ENCODE measurements at regions not wholly inside any gene's neighbourhood (a gene's known extent, or its start where the extent isn't known, plus 50 kb on each side); places are given as distances from the start of the nearest gene placed in this dataset.

DNA sequence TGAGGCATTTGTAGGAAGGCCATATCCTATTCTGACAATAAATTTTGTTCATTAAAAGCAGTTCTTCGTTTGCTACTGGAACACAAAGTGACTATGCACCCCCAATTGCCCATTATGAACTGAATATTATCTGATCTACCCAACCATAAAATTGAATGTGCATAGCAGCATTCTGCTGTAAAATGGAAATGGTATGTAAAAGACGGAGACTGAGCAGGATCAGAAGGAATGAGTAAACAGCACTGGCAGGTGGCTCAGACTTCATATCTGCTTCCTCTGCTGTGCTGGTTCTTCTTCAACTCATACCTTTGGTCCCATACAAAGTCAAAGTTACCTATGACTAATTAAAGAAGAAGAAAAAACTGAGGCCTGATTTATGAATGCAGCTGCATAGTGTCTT is 339.5 kb downstream of the PLA2G4A start:
- no peaks in the 10 kb centered on the region for H3K27me3 ChIP-seq (ENCODE audit: insufficient read depth, low read depth, low read length)
- TF ChIP-seq MXI1 (conservative IDR thresholded peaks at IDR 0.05; ENCODE audit: poor library complexity, severe bottlenecking): no peak
- no peak for TF ChIP-seq EZH2 (IDR thresholded peaks at IDR 0.05; ENCODE audit: borderline replicate concordance, insufficient read depth, low read length, poor library complexity, severe bottlenecking)
- TF ChIP-seq SMC3 (conservative IDR thresholded peaks at IDR 0.05; ENCODE audit: poor library complexity): no peak
- TF ChIP-seq, protein P1, sequence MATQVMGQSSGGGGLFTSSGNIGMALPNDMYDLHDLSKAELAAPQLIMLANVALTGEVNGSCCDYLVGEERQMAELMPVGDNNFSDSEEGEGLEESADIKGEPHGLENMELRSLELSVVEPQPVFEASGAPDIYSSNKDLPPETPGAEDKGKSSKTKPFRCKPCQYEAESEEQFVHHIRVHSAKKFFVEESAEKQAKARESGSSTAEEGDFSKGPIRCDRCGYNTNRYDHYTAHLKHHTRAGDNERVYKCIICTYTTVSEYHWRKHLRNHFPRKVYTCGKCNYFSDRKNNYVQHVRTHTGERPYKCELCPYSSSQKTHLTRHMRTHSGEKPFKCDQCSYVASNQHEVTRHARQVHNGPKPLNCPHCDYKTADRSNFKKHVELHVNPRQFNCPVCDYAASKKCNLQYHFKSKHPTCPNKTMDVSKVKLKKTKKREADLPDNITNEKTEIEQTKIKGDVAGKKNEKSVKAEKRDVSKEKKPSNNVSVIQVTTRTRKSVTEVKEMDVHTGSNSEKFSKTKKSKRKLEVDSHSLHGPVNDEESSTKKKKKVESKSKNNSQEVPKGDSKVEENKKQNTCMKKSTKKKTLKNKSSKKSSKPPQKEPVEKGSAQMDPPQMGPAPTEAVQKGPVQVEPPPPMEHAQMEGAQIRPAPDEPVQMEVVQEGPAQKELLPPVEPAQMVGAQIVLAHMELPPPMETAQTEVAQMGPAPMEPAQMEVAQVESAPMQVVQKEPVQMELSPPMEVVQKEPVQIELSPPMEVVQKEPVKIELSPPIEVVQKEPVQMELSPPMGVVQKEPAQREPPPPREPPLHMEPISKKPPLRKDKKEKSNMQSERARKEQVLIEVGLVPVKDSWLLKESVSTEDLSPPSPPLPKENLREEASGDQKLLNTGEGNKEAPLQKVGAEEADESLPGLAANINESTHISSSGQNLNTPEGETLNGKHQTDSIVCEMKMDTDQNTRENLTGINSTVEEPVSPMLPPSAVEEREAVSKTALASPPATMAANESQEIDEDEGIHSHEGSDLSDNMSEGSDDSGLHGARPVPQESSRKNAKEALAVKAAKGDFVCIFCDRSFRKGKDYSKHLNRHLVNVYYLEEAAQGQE (IDR thresholded peaks at IDR 0.05; ENCODE audit: borderline replicate concordance): no peak
- TF ChIP-seq RAD21 (conservative IDR thresholded peaks at IDR 0.05): no peak
- no peak for TF ChIP-seq TAF1 (IDR thresholded peaks at IDR 0.05; ENCODE audit: low read depth)
- TF ChIP-seq POLR2AphosphoS5 (IDR thresholded peaks at IDR 0.05): no peak
- TF ChIP-seq, protein P2, sequence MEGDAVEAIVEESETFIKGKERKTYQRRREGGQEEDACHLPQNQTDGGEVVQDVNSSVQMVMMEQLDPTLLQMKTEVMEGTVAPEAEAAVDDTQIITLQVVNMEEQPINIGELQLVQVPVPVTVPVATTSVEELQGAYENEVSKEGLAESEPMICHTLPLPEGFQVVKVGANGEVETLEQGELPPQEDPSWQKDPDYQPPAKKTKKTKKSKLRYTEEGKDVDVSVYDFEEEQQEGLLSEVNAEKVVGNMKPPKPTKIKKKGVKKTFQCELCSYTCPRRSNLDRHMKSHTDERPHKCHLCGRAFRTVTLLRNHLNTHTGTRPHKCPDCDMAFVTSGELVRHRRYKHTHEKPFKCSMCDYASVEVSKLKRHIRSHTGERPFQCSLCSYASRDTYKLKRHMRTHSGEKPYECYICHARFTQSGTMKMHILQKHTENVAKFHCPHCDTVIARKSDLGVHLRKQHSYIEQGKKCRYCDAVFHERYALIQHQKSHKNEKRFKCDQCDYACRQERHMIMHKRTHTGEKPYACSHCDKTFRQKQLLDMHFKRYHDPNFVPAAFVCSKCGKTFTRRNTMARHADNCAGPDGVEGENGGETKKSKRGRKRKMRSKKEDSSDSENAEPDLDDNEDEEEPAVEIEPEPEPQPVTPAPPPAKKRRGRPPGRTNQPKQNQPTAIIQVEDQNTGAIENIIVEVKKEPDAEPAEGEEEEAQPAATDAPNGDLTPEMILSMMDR (IDR thresholded peaks at IDR 0.05; ENCODE audit: poor library complexity, severe bottlenecking): no peak
- no peak for TF ChIP-seq EP300 (conservative IDR thresholded peaks at IDR 0.05; ENCODE audit: poor library complexity, severe bottlenecking)
- no peak overlapping the region for H3K4me2 ChIP-seq (ENCODE audit: low read length)
- H3K27ac ChIP-seq (ENCODE audit: low read length): no peak overlapping the region
- no peaks in the 10 kb centered on the region for H3K79me2 ChIP-seq (replicated peaks; ENCODE audit: insufficient read depth, low read length)
- H4K20me1 ChIP-seq (ENCODE audit: insufficient read depth): no peaks in the 10 kb centered on the region
- H3K36me3 ChIP-seq (ENCODE audit: insufficient read depth, low read length): no peaks in the 10 kb centered on the region
- H3K4me3 ChIP-seq (ENCODE audit: low read length): no peak overlapping the region
- no peak overlapping the region for H2AFZ ChIP-seq (ENCODE audit: low read depth, low read length)
- H3K9me2 ChIP-seq (ENCODE audit: insufficient read depth, low read length): no peaks in the 10 kb centered on the region
- no peak overlapping the region for H3K9ac ChIP-seq (ENCODE audit: low read length)
- no peaks in the 10 kb centered on the region for H3F3A ChIP-seq (ENCODE audit: insufficient read depth, low read length, poor library complexity, severe bottlenecking)
- peaks cover 5% of the 10 kb centered on the region for H3K9me3 ChIP-seq (ENCODE audit: low read length)

DNA sequence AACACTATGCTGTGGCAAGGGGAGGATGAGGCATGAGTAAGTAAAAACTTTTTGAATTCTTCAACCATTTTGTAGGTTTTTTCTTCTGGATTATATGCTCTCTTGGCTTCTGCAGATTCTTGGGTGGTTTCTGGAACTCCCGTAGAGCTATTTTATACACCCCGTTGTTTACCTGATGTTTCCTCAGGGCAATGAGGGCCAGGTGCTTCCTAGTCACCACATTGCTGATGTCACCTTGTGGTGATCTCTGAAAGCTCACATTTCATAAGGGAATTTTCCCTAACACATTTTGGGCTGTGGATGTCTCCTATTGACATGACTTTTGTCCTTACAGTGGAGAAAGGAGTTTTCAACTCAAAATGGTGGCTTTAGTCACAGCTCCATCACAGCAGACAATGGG is 356.6 kb downstream of the PLA2G4A start:
- Histone ChIP-seq H3K9me3 (ENCODE audit: low read length) (no peaks in the 10 kb centered on the region), H2AFZ (ENCODE audit: low read depth, low read length) (no peak overlapping the region), H3K4me2 (ENCODE audit: low read length) (no peak overlapping the region), H3K4me3 (ENCODE audit: low read length) (no peak overlapping the region), H3K79me2 (replicated peaks; ENCODE audit: insufficient read depth, low read length) (no peaks in the 10 kb centered on the region), H3K27me3 (ENCODE audit: insufficient read depth, low read depth, low read length) (no peaks in the 10 kb centered on the region), H3F3A (ENCODE audit: insufficient read depth, low read length, poor library complexity, severe bottlenecking) (no peaks in the 10 kb centered on the region), H3K27ac (ENCODE audit: low read length) (no peak overlapping the region), H3K36me3 (ENCODE audit: insufficient read depth, low read length) (no peaks in the 10 kb centered on the region), H3K9ac (ENCODE audit: low read length) (no peak overlapping the region), H4K20me1 (ENCODE audit: insufficient read depth) (no peaks in the 10 kb centered on the region), H3K9me2 (ENCODE audit: insufficient read depth, low read length) (no peaks in the 10 kb centered on the region)
- TF ChIP-seq SMC3 (conservative IDR thresholded peaks at IDR 0.05; ENCODE audit: poor library complexity): no peak
- TF ChIP-seq, protein P1 (IDR thresholded peaks at IDR 0.05; ENCODE audit: borderline replicate concordance): no peak
- no peak for TF ChIP-seq EZH2 (IDR thresholded peaks at IDR 0.05; ENCODE audit: borderline replicate concordance, insufficient read depth, low read length, poor library complexity, severe bottlenecking)
- TF ChIP-seq MXI1 (conservative IDR thresholded peaks at IDR 0.05; ENCODE audit: poor library complexity, severe bottlenecking): no peak
- TF ChIP-seq RAD21 (conservative IDR thresholded peaks at IDR 0.05): no peak
- TF ChIP-seq EP300 (conservative IDR thresholded peaks at IDR 0.05; ENCODE audit: poor library complexity, severe bottlenecking): no peak
- no peak for TF ChIP-seq POLR2AphosphoS5 (IDR thresholded peaks at IDR 0.05)
- TF ChIP-seq, protein P2 (IDR thresholded peaks at IDR 0.05; ENCODE audit: poor library complexity, severe bottlenecking): no peak
- no peak for TF ChIP-seq TAF1 (IDR thresholded peaks at IDR 0.05; ENCODE audit: low read depth)
